Astrocyte (in vitro differentiated cells and primary cell): ENCODE measurements at regions not wholly inside any gene's neighbourhood (a gene's known extent, or its start where the extent isn't known, plus 50 kb on each side); places are given as distances from the start of the nearest gene placed in this dataset.

ENCODE experiments used
- EZH2 ChIP-seq: IDR thresholded peaks from 2 replicates; pipeline ENCODE4 v1.6.1; 2012; ENCODE audit warnings: mild to moderate bottlenecking, low read length, inconsistent platforms; ENCODE audit not compliant: insufficient read depth
- TF ChIP-seq, protein P1 (sequence below): IDR thresholded peaks from 2 replicates; pipeline ENCODE4 v1.5.1; 2011; ENCODE audit warnings: low read depth, mild to moderate bottlenecking, inconsistent platforms, low read length, moderate library complexity; ENCODE audit not compliant: insufficient read depth

DNA sequence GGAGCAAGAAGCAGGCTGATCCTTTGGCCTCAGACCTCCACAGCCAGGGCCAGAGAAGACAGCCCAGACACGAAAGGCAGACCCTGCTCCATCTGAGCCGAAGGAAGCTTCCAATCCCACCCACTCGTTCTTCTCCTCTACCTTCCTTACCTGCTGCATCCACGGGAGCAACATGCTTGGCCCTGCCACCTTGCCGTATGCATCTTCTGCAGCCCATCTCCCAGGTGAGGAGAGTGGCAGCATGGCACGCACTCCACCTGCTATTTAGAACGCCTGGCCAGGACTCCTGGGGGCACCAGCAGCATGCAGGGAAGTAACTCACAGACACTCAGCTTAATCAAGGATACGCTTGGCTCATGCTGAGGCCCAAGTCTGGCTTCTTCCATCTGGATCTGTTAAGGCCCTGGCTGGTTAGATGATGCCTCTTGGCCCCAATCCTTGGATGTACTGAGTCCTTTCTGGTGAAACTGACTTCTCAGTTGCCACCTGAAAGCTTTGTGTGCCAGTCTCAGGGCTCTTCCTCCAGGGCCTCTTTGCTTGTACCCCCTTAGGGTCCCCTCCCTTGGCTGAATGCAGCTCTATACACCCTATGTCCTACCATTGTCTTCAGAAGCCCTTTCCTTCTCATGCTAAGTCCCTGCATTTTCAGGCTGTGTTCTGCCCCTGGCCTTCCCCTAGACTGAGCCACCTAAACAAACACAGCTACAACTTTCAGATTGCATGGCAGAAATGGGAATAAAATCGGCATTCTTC lies 604.9 kb downstream of the BUD13 start:
- TF ChIP-seq, protein P1, sequence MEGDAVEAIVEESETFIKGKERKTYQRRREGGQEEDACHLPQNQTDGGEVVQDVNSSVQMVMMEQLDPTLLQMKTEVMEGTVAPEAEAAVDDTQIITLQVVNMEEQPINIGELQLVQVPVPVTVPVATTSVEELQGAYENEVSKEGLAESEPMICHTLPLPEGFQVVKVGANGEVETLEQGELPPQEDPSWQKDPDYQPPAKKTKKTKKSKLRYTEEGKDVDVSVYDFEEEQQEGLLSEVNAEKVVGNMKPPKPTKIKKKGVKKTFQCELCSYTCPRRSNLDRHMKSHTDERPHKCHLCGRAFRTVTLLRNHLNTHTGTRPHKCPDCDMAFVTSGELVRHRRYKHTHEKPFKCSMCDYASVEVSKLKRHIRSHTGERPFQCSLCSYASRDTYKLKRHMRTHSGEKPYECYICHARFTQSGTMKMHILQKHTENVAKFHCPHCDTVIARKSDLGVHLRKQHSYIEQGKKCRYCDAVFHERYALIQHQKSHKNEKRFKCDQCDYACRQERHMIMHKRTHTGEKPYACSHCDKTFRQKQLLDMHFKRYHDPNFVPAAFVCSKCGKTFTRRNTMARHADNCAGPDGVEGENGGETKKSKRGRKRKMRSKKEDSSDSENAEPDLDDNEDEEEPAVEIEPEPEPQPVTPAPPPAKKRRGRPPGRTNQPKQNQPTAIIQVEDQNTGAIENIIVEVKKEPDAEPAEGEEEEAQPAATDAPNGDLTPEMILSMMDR: no peak
- no peak for TF ChIP-seq EZH2
